GM21619 (cell line): ENCODE measurements at regions not wholly inside any gene's neighbourhood (a gene's known extent, or its start where the extent isn't known, plus 50 kb on each side); places are given as distances from the start of the nearest gene placed in this dataset.
"Not testable (repeated sequence)": the region's sequence is repeated elsewhere in the genome, so short reads cannot be mapped to it uniquely, and the experiment has no call there.

Experiments used
- ATAC-seq: cut with Tn5 transposase; IDR thresholded peaks from one replicate; pipeline ENCODE4 v1.9.1; 2021; ENCODE audit not compliant: unreplicated experiment

DNA sequence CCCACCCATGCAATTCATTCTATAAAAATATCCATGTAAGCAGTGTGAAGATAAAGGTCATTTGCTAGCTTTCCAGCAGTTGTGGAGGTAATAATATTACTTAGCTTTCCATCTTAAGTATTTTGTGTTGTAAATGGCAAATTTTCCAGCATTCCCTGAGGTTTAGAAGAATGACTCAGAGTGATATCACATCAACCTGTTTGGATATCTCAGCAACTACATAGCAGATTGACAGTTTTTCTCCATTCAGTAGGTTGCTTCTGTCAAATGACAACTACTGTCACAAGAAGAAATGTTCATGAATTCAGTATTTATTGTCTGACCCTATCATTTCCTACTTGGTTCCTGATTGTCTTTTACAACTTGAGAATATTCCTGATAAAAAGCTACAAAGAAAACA, 434.9 kb upstream of the GALNTL6 start:
- no peak for ATAC-seq

DNA sequence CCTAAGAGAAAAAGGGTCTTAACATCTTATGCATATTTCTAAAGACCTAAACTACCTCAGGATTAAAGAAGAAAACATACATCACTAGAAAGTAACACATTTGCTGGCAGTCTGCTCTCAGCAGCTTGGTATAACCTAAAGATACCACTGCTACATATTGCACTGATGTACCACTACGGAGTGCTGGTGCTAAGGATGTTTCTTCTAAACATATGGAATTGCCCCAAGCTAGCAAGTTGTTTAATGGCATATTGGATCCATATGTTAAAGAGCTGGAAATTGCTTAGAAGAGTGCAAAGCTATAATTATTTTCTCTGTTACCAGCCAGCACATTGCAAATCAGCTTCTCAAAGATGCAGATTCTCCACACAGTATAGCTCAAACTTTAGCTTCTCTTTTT, 436.5 kb upstream of the GALNTL6 start:
- no peak for ATAC-seq

GRCh38 chr4:171353535-171353934, 459.7 kb upstream of the GALNTL6 start:
- no peak for ATAC-seq

GRCh38 chr4:171348090-171348489, 465.1 kb upstream of the GALNTL6 start:
- ATAC-seq: no peak

DNA sequence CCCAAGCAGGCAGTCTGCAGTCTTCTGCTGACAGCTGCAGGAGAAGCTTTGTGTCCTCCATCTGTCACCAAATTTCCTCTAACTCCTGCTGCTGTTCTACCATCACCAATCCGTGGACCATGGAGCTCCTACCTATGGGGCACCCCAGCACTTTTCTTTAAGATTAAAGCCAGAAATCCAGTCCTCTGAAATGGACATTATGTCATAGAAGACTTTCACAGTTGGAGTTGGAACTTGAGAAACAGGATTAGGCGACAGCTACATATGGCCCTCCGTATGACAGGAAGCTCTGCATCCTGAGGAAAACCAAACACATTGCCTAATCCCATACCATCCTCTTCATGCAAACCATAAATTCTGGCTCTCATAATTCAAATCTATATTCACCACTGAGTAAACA, 470.6 kb upstream of the GALNTL6 start:
- ATAC-seq: no peak

DNA sequence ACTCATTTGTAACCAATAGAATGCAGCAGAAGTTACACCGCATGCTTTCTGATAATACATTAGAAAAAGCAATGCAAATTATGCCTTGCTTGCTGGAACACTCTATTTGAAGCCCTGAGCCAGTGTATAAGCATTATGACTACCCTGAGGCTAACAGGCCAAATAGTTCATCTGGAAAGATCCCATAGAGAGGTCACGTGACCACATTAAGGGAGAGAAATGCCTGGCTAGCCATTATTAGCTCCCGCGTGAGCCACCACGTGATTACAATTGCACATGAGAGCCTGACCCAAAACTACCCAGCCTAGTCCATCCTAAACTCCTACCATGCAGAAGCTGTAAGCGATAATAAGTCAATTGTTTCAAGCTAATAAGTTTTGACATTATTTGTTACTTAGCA, 472.9 kb upstream of the GALNTL6 start:
- ATAC-seq: no peak

DNA sequence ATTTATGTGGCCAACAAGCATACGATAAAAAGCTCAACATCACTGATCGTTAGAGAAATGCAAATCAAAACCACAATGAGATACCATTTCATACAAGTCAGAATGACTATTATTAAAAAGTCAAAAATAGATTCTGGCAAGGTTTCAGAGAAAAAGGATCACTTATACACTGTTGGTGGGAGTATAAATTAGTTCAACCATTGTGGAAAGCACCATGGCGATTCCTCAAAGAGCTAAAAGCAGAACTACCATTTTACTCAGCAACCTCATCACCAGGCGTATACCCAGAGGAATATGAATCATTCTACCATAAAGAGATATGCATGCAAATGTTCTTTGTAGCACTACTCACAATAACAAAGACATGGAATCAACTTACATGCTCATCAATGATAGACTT, 478.7 kb upstream of the GALNTL6 start:
- ATAC-seq: peak; percentile 58

- no peak for ATAC-seq
Observed at GRCh38 chr4:171308661-171309060, 504.5 kb upstream of the GALNTL6 start.

GRCh38 chr4:171298048-171298718, 515.0 kb upstream of the GALNTL6 start:
- ATAC-seq: not testable (repeated sequence)

DNA sequence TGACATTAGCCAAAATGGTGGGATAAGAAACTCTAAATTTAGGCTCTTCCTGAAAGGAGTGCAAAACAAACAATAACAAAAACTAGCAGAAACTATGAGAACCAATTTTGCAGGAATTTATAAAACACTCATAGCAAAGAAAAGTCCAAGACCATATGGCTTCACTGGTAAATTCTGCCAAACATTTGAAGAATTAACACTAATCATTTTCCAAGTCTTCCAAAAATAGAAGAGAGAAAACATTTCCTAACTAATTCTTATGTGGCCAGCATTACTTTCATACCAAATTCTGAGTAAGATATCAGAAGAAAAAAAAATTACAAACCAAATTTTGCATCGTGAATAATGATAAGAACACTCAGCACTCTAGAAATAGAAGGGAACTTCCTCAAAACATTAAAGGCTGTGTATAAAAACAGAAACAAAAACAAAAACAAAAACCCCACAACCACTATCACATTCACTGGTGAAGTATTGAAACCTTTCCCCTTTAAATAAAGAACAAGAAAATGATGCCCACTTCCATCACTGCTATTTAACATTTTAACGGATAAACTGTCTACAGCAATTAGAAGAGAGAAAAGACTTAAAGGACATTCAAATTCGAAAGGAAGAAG, 524.3 kb upstream of the GALNTL6 start:
- no peak for ATAC-seq

DNA sequence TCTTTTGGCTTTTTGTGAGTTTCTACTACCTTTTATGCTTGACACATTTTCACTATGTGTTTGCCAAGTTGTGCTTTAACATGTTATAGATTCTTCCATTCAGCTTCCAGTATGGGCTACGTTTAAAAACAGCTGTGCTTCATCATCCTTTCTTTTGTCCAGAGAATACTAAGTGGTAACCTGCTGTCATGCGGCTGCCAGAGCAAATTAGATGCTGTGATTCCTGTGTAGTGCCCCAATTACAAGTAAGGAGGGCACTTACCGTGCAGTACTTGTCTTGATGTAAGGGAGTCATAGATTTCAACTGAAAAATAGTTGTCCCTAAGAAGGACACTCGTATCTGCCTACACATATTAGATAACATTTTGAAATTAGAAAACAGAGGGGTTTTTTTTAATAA, 531.8 kb upstream of the GALNTL6 start:
- ATAC-seq: no peak

DNA sequence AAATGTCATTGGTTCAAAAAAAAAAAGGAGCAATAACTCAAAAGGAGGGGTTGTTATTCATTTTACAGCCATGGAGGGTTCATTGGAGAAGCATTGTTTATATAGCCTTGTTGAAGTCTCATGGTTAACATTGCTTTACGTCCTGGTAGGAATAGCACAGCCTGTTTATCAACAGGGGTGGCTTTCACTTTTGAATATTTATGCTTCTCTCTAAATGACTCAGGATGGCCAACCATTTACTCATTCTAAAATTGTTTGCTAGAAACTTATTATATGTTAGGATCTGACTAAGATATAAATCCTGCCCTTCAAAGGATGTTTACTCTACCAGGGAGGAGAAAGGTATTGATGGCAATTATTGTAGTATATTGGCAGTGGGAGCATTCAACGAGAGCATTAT, 534.1 kb upstream of the GALNTL6 start:
- no peak for ATAC-seq

GRCh38 chr4:171266671-171267070, 546.5 kb upstream of the GALNTL6 start:
- ATAC-seq: no peak

DNA sequence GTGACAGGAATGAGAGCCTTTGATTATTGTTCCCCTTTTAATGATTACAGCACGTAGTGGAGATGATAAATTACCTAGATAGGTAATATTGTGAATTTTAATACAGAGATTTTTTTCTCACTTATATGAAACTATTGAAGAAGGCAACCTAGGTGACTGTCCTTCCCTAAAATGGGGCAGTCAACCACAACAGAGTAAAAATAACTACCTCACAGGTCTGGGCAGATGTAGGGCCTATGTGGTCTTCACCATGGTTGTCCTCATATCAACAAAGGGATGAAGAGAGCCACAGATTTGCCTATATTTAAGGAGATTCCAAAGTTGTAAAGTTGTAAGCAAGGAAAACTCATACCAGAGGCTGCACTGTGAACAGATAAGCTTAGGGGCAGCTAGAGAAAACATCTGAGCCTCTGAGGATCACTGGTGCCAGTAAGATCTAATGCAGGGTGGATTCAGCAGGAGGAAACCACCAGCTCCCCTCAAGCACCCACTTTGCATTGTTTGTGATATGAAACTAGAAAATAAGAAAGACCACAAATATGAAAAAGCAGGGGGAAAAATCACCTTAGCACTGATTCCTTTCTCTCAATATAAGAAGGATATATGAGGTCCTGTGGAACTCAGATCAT, 547.9 kb upstream of the GALNTL6 start:
- ATAC-seq: no peak

GRCh38 chr4:171256223-171256622, 557.0 kb upstream of the GALNTL6 start:
- ATAC-seq: no peak

- ATAC-seq: no peak
Observed at GRCh38 chr4:171246948-171247347, 566.3 kb upstream of the GALNTL6 start.

GRCh38 chr4:171242831-171243230, 570.4 kb upstream of the GALNTL6 start:
- ATAC-seq: no peak

GRCh38 chr4:171239196-171239595, 574.0 kb upstream of the GALNTL6 start:
- no peak for ATAC-seq

GRCh38 chr4:171235521-171235920, 577.7 kb upstream of the GALNTL6 start:
- ATAC-seq: no peak

DNA sequence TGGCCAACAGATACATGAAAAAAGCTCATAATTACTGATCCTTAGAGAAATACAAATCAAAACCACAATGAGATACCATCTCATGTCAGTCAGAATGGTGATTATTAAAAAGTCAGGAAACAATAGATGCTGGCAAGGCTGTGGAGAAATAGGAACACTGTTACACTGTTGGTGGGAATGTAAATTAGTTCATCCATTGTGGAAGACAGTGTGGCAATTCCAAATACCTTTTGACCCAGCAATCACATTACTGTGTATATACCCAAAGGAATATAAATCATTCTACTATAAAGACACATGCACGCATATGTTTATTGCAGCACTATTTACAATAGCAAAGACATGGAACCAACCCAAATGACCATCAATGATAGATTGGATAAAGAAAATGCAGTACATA, 583.9 kb upstream of the GALNTL6 start:
- not testable (repeated sequence) for ATAC-seq

DNA sequence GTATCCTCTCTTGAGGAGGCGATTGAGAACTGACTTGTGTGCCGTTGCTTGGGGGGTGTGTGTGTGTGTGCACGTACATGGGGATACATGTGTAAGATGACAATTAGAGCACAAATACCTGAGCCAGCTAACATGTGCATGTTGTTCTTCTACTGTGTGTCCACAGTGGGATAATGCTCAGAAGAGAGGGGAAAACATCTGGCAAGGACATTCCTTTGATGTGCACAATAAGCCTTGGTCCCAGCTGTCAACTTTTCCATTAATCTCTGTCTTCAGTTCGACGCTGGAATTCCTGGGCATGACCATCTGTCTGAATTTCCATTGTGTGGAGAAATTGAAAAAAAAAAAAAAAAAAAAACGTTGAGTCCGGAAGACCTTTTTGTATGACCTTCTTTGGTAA, 592.0 kb upstream of the GALNTL6 start:
- no peak for ATAC-seq

GRCh38 chr4:171203425-171203824, 609.8 kb upstream of the GALNTL6 start:
- ATAC-seq: no peak

DNA sequence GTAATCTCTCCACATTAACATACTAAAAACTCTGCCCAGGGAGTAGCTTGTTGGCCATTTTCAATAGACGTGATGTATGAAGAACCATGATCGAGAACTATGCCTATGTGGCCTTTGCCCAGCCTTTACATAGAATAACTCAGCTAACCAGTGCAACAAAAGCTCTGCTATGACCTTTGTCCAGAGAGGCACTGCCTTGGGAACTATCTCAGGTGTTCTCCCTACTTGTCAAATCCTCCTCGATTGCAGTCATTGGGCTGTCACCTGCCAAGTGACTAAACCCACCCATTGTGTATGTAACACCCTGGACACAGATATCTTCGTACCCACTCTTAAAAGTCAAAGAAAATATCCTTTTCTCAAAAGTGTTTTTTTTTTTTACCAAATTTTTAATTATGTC, 610.3 kb upstream of the GALNTL6 start:
- ATAC-seq: no peak
